ENCODE measurements at regions not wholly inside any gene's neighbourhood (a gene's known extent, or its start where the extent isn't known, plus 50 kb on each side); places are given as distances from the start of the nearest gene placed in this dataset.

DNA sequence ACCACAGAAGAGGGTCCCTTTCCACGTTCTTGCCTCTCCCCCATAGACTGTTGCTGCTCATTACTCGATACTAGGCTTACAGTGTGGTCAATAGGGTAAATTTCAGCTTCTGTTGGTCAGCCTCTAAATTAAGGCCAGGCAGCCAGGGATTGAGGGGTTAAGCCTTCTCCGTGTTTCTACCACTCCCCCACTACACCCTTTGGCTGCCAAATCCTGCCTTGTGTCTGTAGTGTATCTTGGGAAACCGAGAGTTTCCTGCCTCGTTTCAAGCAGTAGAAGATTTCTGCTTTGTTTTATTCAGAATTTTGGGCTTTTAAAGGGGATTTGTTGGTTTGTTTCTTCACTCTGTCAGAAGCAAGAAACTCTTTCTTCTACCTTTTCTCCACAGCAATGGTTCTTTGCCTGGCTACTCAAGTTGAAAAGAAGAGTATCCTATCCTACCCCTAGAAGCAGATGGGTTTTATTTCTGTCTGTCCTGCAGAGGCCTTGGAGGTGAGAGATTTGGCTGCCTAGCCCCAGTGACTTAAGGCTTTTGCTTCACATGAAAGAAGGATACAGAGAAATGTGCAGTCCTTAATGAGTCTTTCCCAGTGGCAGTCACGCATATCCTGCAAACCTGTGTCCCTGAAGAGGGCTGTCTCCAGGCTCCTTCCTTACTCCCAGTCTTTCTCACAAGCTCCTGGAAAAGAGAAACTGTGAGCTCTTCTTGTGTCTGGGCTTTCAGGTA, 261.5 kb upstream of the TANK start:
- Histone ChIP-seq H3K4me1 (ENCODE audit: control insufficient read depth, insufficient read depth, low read length) (no peaks in the 10 kb centered on the region), H3K27ac (ENCODE audit: low read length) (no peak overlapping the region), H3K27me3 (ENCODE audit: control insufficient read depth, insufficient read depth, low read length) (peaks cover 5% of the 10 kb centered on the region), H3K9me3 (ENCODE audit: control insufficient read depth, insufficient read depth, low read length) (no peaks in the 10 kb centered on the region), H3K4me3 (ENCODE audit: low read length) (no peak overlapping the region), H3K36me3 (ENCODE audit: control insufficient read depth, insufficient read depth, low read length) (no peaks in the 10 kb centered on the region)
- intact Hi-C loops (cut with micrococcal nuclease), result no loop called here
- ATAC-seq, result no peak
- H3K27ac Mint-ChIP-seq, result no peak overlapping the region
- no peak for TF ChIP-seq CTCF (IDR thresholded peaks at IDR 0.05)
- no peak overlapping the region for H3K4me3 Mint-ChIP-seq
- H3K9me3 Mint-ChIP-seq, result no peaks in the 10 kb centered on the region
- H3K4me1 Mint-ChIP-seq, result no peaks in the 10 kb centered on the region
- no peaks in the 10 kb centered on the region for H3K36me3 Mint-ChIP-seq
- no peak for DNase-seq
- peaks cover 10 to 11% of the 10 kb centered on the region in 2 donors for H3K27me3 Mint-ChIP-seq (ENCODE audit: low read depth in 2 of 2)
- WGBS (ENCODE audit: insufficient coverage), result 90% methylated on average over 4 of the region's 6 CpGs

DNA sequence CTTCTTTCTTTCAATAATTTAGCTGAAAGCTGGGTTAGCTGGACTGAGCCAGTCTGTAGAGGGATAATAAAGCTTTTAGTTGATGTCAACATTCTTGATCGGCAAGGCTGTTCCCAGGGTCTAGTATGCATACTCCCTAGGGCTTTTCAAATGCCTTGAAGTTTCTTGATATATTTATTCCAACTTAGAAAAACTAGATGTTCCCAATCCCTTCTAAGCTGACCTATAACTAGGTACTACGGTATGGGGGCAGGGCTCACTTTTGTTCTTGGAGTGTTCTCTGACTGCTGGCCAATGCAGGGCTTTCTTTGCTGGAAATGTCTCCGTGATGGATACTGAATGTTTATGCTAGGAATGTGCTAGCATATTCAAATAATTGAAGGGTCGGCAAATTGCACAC, 258.6 kb upstream of the TANK start:
- Mint-ChIP-seq H3K9me3 (no peaks in the 10 kb centered on the region), H3K4me3 (no peak overlapping the region), H3K27me3 (ENCODE audit: low read depth in 2 of 2) (peaks cover 10 to 21% of the 10 kb centered on the region in 2 donors), H3K27ac (no peak overlapping the region), H3K4me1 (no peaks in the 10 kb centered on the region), H3K36me3 (no peaks in the 10 kb centered on the region)
- Histone ChIP-seq H3K27ac (ENCODE audit: low read length) (no peak overlapping the region), H3K9me3 (ENCODE audit: control insufficient read depth, insufficient read depth, low read length) (no peaks in the 10 kb centered on the region), H3K4me1 (ENCODE audit: control insufficient read depth, insufficient read depth, low read length) (no peaks in the 10 kb centered on the region), H3K4me3 (ENCODE audit: low read length) (no peak overlapping the region), H3K36me3 (ENCODE audit: control insufficient read depth, insufficient read depth, low read length) (no peaks in the 10 kb centered on the region), H3K27me3 (ENCODE audit: control insufficient read depth, insufficient read depth, low read length) (peaks cover 5% of the 10 kb centered on the region)
- 86% methylated on average over 3 of the region's 4 CpGs for WGBS (ENCODE audit: insufficient coverage)
- DNase-seq (no peak), ATAC-seq (no peak)
- no peak for TF ChIP-seq CTCF (IDR thresholded peaks at IDR 0.05)
- intact Hi-C loops (cut with micrococcal nuclease), result no loop called here

DNA sequence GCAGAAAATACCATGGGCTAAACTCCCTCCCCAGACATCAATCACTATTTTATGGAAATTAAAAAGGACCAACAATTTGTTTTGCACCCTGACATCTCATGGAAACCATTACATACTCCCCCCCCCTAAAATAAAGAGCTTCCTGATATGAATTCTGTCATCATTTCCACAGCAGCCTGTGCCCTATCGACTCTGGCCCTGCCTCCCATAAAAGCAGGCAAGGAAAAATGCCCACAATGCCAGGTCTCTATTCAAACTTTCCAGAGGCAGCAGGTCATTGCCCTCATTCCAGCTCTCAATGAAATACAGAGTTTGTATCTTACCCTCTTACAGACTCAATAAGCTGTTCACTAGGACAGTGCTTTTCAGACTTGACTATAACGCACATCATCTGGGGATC, 254.4 kb upstream of the TANK start:
- H3K36me3 Mint-ChIP-seq, result no peaks in the 10 kb centered on the region
- no peak for ATAC-seq
- Histone ChIP-seq H3K4me1 (ENCODE audit: control insufficient read depth, insufficient read depth, low read length) (no peaks in the 10 kb centered on the region), H3K4me3 (ENCODE audit: low read length) (no peak overlapping the region), H3K27ac (ENCODE audit: low read length) (no peak overlapping the region), H3K9me3 (ENCODE audit: control insufficient read depth, insufficient read depth, low read length) (no peaks in the 10 kb centered on the region), H3K36me3 (ENCODE audit: control insufficient read depth, insufficient read depth, low read length) (no peaks in the 10 kb centered on the region), H3K27me3 (ENCODE audit: control insufficient read depth, insufficient read depth, low read length) (no peaks in the 10 kb centered on the region)
- H3K4me1 Mint-ChIP-seq, result no peaks in the 10 kb centered on the region
- no peak for DNase-seq
- H3K27me3 Mint-ChIP-seq (ENCODE audit: low read depth in 2 of 2), result peaks cover 11 to 16% of the 10 kb centered on the region in 2 donors
- H3K9me3 Mint-ChIP-seq, result no peaks in the 10 kb centered on the region
- intact Hi-C loops (cut with micrococcal nuclease), result no loop called here
- WGBS (ENCODE audit: insufficient coverage), result 98% methylated on average over 2 of the region's 2 CpGs
- no peak for TF ChIP-seq CTCF (IDR thresholded peaks at IDR 0.05)
- no peak overlapping the region for H3K27ac Mint-ChIP-seq
- no peak overlapping the region for H3K4me3 Mint-ChIP-seq

DNA sequence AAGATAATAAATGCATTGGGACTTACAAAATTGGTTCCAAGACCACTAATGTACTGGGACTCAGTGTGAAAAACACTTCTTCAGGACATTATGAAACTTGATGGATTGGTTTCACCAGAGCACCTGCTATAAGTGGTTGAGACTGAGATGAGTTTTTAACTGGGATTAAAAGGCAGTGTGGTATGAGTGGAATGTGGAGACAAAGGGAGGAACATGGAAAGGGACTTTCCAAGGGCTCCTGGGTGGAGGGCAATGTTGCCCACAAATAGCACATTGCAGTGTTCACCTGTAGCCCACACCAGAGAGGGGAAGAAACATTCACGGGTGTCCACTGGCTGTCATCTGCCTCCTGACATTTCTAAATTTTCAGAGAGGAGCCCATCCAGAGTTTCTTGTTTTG, 253.3 kb upstream of the TANK start:
- no peak overlapping the region for H3K4me3 ChIP-seq (ENCODE audit: low read length)
- H3K4me1 ChIP-seq (ENCODE audit: control insufficient read depth, insufficient read depth, low read length), result no peaks in the 10 kb centered on the region
- H3K27me3 ChIP-seq (ENCODE audit: control insufficient read depth, insufficient read depth, low read length), result no peaks in the 10 kb centered on the region
- no peak for ATAC-seq
- H3K27ac Mint-ChIP-seq, result no peak overlapping the region
- DNase-seq, result no peak
- no peaks in the 10 kb centered on the region for H3K36me3 ChIP-seq (ENCODE audit: control insufficient read depth, insufficient read depth, low read length)
- no peaks in the 10 kb centered on the region for H3K4me1 Mint-ChIP-seq
- H3K27ac ChIP-seq (ENCODE audit: low read length), result no peak overlapping the region
- no peaks in the 10 kb centered on the region for H3K9me3 Mint-ChIP-seq
- TF ChIP-seq CTCF (IDR thresholded peaks at IDR 0.05), result no peak
- peaks cover 11 to 16% of the 10 kb centered on the region in 2 donors for H3K27me3 Mint-ChIP-seq (ENCODE audit: low read depth in 2 of 2)
- no peak overlapping the region for H3K4me3 Mint-ChIP-seq
- WGBS (ENCODE audit: insufficient coverage), result 90% methylated on average over 1 of the region's 1 CpG
- no peaks in the 10 kb centered on the region for H3K36me3 Mint-ChIP-seq
- intact Hi-C loops (cut with micrococcal nuclease), result no loop called here
- no peaks in the 10 kb centered on the region for H3K9me3 ChIP-seq (ENCODE audit: control insufficient read depth, insufficient read depth, low read length)

Data from natural killer cell (primary cell).